Neuron (in vitro differentiated cells): ENCODE measurements at regions not wholly inside any gene's neighbourhood (a gene's known extent, or its start where the extent isn't known, plus 50 kb on each side); places are given as distances from the start of the nearest gene placed in this dataset.

Experiments
- H2AFZ ChIP-seq: one replicate; pipeline ENCODE4 v1.6.1; 2013; ENCODE audit warnings: low read depth, mild to moderate bottlenecking, inconsistent platforms, low read length, moderate library complexity
- H3K27me3 ChIP-seq: one replicate; pipeline ENCODE4 v1.6.1; 2013; ENCODE audit warnings: low read length; ENCODE audit not compliant: insufficient read depth
- H3K36me3 ChIP-seq: one replicate; pipeline ENCODE4 v1.6.1; 2013; ENCODE audit warnings: low read length; ENCODE audit not compliant: insufficient read depth
- H3K4me1 ChIP-seq: one replicate; pipeline ENCODE4 v1.6.1; 2013; ENCODE audit warnings: low read length; ENCODE audit not compliant: insufficient read depth
- H3K4me3 ChIP-seq: 2 replicates; pipeline ENCODE4 v1.5.1; 2013; ENCODE audit warnings: mild to moderate bottlenecking, low read length, moderate library complexity
- H3K9me3 ChIP-seq: one replicate; pipeline ENCODE4 v1.6.1; 2013; ENCODE audit warnings: low read length

DNA sequence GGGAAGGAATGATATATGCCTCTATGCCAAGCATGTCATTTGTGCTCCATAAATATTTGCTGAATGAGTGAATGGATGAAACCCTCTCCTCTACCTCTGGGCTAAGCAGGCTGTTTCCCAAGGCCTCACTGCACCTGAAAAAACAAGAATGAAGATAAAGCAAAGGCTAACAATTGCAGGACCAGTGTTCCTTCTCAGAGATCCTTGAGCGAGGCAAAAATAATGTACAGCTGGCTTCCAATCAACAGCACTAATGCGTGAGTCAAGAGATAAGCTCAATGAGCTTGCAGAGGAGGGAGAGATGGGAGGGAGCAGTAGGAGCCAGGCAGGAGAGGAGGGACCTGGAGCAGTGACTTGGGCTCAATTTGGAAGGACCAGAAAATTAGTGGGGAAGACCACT lies 144.5 kb upstream of the NFE2L3 start:
- Histone ChIP-seq H3K27me3 (no peaks in the 10 kb centered on the region), H3K4me3 (no peak overlapping the region), H3K9me3 (no peaks in the 10 kb centered on the region), H3K36me3 (no peaks in the 10 kb centered on the region), H3K4me1 (no peaks in the 10 kb centered on the region), H2AFZ (no peak overlapping the region)

GRCh38 chr7:26008428-26008827 lies 143.6 kb upstream of the NFE2L3 start:
- no peak overlapping the region for H2AFZ ChIP-seq
- H3K4me3 ChIP-seq = no peak overlapping the region
- H3K4me1 ChIP-seq = no peaks in the 10 kb centered on the region
- H3K36me3 ChIP-seq = no peaks in the 10 kb centered on the region
- H3K9me3 ChIP-seq = no peaks in the 10 kb centered on the region
- H3K27me3 ChIP-seq = no peaks in the 10 kb centered on the region

DNA sequence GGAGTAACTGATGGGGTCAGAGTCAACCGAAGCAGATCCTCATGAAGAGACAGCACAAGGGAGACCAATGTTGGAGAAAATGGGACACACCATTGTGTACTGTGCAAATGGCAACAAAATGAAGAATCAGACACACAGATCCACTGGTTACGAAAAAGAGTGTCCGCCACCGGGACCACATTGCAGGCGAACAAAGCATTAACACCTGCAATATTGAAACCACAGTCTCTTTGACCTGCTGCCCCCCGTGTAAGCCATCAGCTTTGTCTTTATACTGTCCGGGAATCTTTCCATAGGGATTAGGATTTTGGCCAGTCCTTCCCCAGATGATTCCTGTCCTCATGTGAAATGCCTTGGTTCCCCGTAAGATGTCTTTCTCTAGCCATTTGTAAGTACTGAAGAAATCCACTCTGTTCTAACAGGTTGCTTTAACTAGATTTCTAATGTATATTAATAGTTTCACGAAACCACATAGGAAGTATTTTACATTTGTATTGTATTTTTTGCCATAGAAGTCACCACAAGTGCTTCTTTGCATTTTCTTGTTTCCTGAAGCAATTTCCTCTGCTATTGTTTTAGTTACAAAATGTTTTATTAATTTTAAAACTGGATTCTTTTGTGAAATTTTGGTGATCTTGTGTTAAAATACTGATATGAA lies 140.8 kb upstream of the NFE2L3 start:
- Histone ChIP-seq H3K27me3 (no peaks in the 10 kb centered on the region), H3K4me1 (no peaks in the 10 kb centered on the region), H3K9me3 (no peaks in the 10 kb centered on the region), H3K36me3 (no peaks in the 10 kb centered on the region), H2AFZ (no peak overlapping the region), H3K4me3 (no peak overlapping the region)

DNA sequence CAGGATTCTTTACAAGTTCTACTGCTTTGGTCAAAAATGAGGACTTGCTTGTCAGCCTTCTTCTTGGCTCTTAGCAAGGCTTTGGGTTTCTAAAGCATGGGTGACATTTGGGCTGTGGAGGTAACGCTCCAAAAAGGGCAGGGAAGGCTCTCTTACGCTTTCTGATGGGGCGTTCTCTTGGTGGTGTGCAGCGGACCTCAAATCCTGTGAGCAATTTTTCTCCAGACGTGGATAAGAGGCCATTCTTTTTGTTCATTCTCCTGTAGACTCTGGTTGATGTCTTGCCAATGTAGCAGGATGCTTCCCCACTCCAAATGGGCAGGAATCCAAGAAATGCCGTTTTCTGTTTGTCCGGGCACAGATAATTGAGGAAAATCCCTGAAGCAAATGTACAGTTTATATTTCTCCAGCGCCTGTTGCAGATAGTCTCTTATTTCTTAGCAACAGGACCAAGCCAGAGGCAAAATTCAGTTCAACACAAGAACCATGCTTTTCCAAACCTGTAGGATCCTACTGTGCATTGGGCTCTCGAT lies 138.4 kb upstream of the NFE2L3 start:
- H3K27me3 ChIP-seq = no peaks in the 10 kb centered on the region
- H3K4me3 ChIP-seq = no peak overlapping the region
- no peak overlapping the region for H2AFZ ChIP-seq
- H3K9me3 ChIP-seq = no peaks in the 10 kb centered on the region
- no peaks in the 10 kb centered on the region for H3K36me3 ChIP-seq
- no peaks in the 10 kb centered on the region for H3K4me1 ChIP-seq

GRCh38 chr7:26022982-26023381 lies 129.0 kb upstream of the NFE2L3 start:
- H3K36me3 ChIP-seq = no peaks in the 10 kb centered on the region
- no peaks in the 10 kb centered on the region for H3K4me1 ChIP-seq
- H3K9me3 ChIP-seq = no peaks in the 10 kb centered on the region
- no peak overlapping the region for H3K4me3 ChIP-seq
- H3K27me3 ChIP-seq = no peaks in the 10 kb centered on the region
- H2AFZ ChIP-seq = no peak overlapping the region

GRCh38 chr7:26029911-26030310 lies 122.1 kb upstream of the NFE2L3 start:
- H3K4me1 ChIP-seq = no peaks in the 10 kb centered on the region
- no peaks in the 10 kb centered on the region for H3K9me3 ChIP-seq
- H3K27me3 ChIP-seq = no peaks in the 10 kb centered on the region
- no peaks in the 10 kb centered on the region for H3K36me3 ChIP-seq
- no peak overlapping the region for H2AFZ ChIP-seq
- H3K4me3 ChIP-seq = no peak overlapping the region

DNA sequence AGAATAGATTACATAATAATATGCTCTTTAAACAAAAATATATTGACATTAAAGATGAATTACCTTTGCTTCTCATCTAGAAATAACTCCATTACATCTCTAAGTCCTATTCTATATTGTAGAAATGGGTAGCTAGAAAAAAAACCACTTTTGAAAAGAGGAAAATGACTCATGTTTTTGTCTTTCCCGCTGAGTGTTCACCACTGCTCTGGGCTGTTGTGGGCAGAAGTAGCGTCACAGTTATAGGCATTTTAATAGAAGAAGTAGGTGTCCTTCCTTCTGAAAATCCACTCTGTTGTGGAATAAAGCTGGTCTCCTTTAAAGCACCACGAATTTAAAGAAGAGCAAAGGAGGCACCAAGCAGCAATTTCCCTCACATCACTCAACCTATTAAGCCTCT lies 117.6 kb upstream of the NFE2L3 start:
- no peak overlapping the region for H2AFZ ChIP-seq
- H3K27me3 ChIP-seq = no peaks in the 10 kb centered on the region
- no peaks in the 10 kb centered on the region for H3K36me3 ChIP-seq
- H3K9me3 ChIP-seq = no peaks in the 10 kb centered on the region
- no peaks in the 10 kb centered on the region for H3K4me1 ChIP-seq
- H3K4me3 ChIP-seq = no peak overlapping the region

DNA sequence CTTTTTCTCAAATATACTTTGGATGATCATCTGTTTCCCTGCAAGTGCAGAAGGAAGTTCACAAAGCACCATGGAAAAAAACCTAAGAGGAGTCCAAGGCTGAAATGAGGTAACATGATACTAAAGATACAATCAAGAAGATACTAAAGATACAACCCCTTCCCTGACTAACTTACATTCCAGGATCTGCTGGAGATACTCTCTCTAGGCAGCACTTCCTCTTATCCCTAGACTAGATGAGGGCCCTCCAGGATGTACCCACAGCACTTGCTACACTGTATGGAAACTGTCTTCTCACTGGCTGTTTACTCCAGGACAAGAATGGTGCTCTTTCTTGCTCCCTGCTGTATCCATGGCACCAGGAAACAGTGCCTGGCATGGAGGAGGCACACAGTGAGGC lies 116.4 kb upstream of the NFE2L3 start:
- no peak overlapping the region for H3K4me3 ChIP-seq

GRCh38 chr7:26036092-26036491 lies 115.9 kb upstream of the NFE2L3 start:
- H3K27me3 ChIP-seq = peaks cover 7% of the 10 kb centered on the region
- H3K36me3 ChIP-seq = no peaks in the 10 kb centered on the region
- no peaks in the 10 kb centered on the region for H3K9me3 ChIP-seq
- no peak overlapping the region for H2AFZ ChIP-seq
- H3K4me1 ChIP-seq = no peaks in the 10 kb centered on the region
- H3K4me3 ChIP-seq = no peak overlapping the region

More for the DNA sequence above, 116.4 kb upstream of the NFE2L3 start:
- H3K27me3 ChIP-seq = peaks cover 7% of the 10 kb centered on the region
- no peak overlapping the region for H2AFZ ChIP-seq
- H3K9me3 ChIP-seq = no peaks in the 10 kb centered on the region
- H3K4me1 ChIP-seq = no peaks in the 10 kb centered on the region
- no peaks in the 10 kb centered on the region for H3K36me3 ChIP-seq

DNA sequence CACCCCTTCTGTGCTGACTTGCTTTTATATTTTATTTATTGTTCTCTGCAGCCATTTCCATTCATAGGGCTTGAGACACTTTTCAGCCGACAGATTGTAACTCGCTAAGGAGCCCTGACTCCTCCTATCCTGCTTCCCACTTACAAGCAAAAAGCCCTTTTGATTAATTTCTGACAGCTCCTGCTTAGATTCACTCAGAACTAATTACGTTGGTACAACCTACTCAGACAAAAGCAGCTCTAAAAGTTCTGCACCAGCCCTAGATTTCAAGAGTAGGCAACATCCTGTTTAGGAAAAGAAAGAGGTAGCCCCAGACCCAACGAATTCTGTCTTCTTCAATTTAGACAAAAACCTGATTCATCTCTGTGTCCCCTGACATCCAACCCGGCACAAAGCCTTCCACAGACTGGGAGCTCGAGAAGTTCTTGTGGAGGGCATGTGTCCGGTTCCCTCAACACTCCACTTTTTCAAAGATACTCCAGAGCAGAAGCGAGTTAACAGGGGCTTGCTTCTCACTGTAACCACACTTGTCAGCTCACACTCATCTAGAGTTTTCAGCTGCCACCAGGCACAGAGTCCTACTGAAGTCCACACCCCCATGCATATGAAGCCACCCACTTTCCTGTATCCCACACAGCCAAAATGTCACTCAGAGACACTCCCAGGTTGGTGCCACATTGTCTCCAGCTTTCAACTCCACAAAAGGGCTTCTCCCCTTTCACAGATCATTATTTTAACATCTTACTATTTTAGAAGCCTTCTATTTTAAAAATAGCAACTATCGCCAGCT lies 113.6 kb upstream of the NFE2L3 start:
- H3K9me3 ChIP-seq = no peaks in the 10 kb centered on the region
- H3K4me3 ChIP-seq = no peak overlapping the region
- H2AFZ ChIP-seq = no peak overlapping the region
- H3K36me3 ChIP-seq = no peaks in the 10 kb centered on the region
- H3K27me3 ChIP-seq = peaks cover 10% of the 10 kb centered on the region
- no peaks in the 10 kb centered on the region for H3K4me1 ChIP-seq

DNA sequence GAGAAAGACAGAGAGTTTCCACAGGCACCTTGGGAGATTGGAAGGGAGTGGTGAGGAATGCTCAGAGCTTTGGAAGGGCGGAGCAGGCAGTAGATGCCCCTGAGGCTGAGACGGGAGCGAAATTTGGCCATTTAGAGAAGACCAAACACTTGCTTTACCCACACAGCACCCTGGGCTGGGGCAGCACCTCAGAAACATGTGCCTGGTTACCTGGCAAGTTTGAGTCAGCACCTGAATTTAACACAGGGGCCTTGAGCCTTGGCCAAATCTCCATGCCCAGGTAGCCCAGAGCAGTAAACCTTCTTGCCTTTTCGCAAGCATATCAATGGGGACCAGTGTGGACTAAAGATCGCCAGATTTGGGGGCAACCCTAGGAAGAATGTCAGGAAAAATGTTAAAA lies 111.9 kb upstream of the NFE2L3 start:
- Histone ChIP-seq H3K9me3 (no peaks in the 10 kb centered on the region), H3K27me3 (peaks cover 10% of the 10 kb centered on the region)

DNA sequence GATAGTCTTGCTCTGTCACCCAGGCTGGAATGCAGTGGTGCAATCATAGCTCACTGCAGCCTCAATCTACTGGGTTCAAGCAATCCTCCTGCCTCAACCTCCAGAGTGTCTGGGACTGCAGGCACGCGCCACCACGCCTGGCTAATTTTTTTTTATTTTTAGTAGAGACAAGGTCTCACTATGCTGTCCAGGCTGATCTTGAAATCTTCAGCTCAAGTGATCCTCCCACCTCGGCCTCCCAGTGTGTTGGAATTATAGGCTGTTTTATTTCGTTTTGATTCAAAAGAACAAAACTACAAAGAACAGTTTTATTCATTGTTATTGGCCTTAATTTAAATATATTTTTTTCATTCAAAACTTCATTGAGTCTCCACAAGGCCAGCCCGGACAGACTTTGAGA lies 109.8 kb upstream of the NFE2L3 start:
- Histone ChIP-seq H3K36me3 (no peaks in the 10 kb centered on the region), H3K4me3 (no peak overlapping the region), H2AFZ (no peak overlapping the region), H3K4me1 (no peaks in the 10 kb centered on the region), H3K9me3 (no peaks in the 10 kb centered on the region), H3K27me3 (peaks cover 10% of the 10 kb centered on the region)

More for the DNA sequence above, 111.9 kb upstream of the NFE2L3 start:
- Histone ChIP-seq H2AFZ (no peak overlapping the region), H3K36me3 (no peaks in the 10 kb centered on the region), H3K4me1 (no peaks in the 10 kb centered on the region), H3K4me3 (no peak overlapping the region)

GRCh38 chr7:26043801-26044200 lies 108.2 kb upstream of the NFE2L3 start:
- no peaks in the 10 kb centered on the region for H3K4me1 ChIP-seq
- no peak overlapping the region for H2AFZ ChIP-seq
- no peaks in the 10 kb centered on the region for H3K36me3 ChIP-seq
- no peak overlapping the region for H3K4me3 ChIP-seq
- H3K27me3 ChIP-seq = peaks cover 10% of the 10 kb centered on the region
- H3K9me3 ChIP-seq = no peaks in the 10 kb centered on the region
